K562 (cell line): ENCODE measurements at regions not wholly inside any gene's neighbourhood (a gene's known extent, or its start where the extent isn't known, plus 50 kb on each side); places are given as distances from the start of the nearest gene placed in this dataset.

Experiments
- ATAC-seq: fragments of 200-7000 bp; cut with Tn5 transposase; 3 replicates; pipeline ENCODE4 v1.9.1; 2020; ENCODE audit warnings: moderate library complexity
- BruUV-seq: library from RNA; stranded (reverse); fragments of 400-500 nt; replicated peaks from 2 replicates; lab custom pipeline; 2021; lab: Mats Ljungman, UMichigan
- CTCF ChIA-PET: fragments of 300-600 bp; formaldehyde crosslinking; extraction: SDS; loops from one replicate; lab custom pipeline; 2021; ENCODE audit warnings: low intra/inter-chr PET ratio; lab: Yijun Ruan, JAX
- POLR2A ChIA-PET: fragments of 300-600, 350-650 bp; sonication (Branson Sonifier 250); formaldehyde crosslinking; extraction: SDS; loops from one replicate; lab custom pipeline; 2021; ENCODE audit warnings: antibody characterized with exemption, inconsistent platforms; lab: Yijun Ruan, JAX
- DNase-seq, 4 experiments: peaks; one replicate each; pipeline versions ENCODE4 v3.0.0 to v3.0.0-alpha.2; 2011 to 2018; ENCODE audit warnings: low spot score in 3 of 4, mixed read lengths in 3 of 4; ENCODE audit errors: extremely low read depth in 1 of 4
- FAIRE-seq: peaks from 2 replicates; lab custom pipeline; 2011; peaks lifted over from hg19 to GRCh38; lab: Jason Lieb, UNC
- H2AFZ ChIP-seq: 2 replicates; pipeline ENCODE4 v1.6.0; 2011; ENCODE audit warnings: low read depth, low read length, control low read depth, inconsistent platforms
- H3K27ac ChIP-seq: fragments of 200-600 bp; 3 replicates; pipeline ENCODE4 v1.8.0; 2011; ENCODE audit warnings: low read depth, mild to moderate bottlenecking, control low read depth, inconsistent platforms, low read length, moderate library complexity, mixed read lengths; ENCODE audit errors: extremely low read depth
- H3K27me3 ChIP-seq, 2 experiments: fragments of 300-600 bp in 1 of 2; 2 replicates in 1 of 2; 3 replicates in 1 of 2; pipeline versions ENCODE4 v1.6.0 to v1.8.0; 2011; ENCODE audit warnings: inconsistent platforms in 2 of 2, low read length in 2 of 2, mild to moderate bottlenecking in 1 of 2, mixed read lengths in 1 of 2, moderate library complexity in 1 of 2; ENCODE audit not compliant: control insufficient read depth in 2 of 2, insufficient read depth in 2 of 2
- H3K36me3 ChIP-seq: fragments of 300-600 bp; 3 replicates; pipeline ENCODE4 v1.8.0; 2011; ENCODE audit warnings: mild to moderate bottlenecking, low read length, inconsistent platforms; ENCODE audit not compliant: control insufficient read depth, insufficient read depth
- H3K4me1 ChIP-seq, 2 experiments: fragments of 200-600 bp in 1 of 2; replicated peaks in 1 of 2; 2 replicates in 1 of 2; 3 replicates in 1 of 2; pipeline versions ENCODE4 v1.5.1 to v1.8.0; 2011; ENCODE audit warnings: inconsistent platforms in 2 of 2, low read length in 2 of 2, mild to moderate bottlenecking in 1 of 2, mixed read lengths in 1 of 2, moderate library complexity in 1 of 2; ENCODE audit not compliant: control insufficient read depth in 2 of 2, insufficient read depth in 2 of 2
- H3K4me2 ChIP-seq: 2 replicates; pipeline ENCODE4 v1.6.1; 2011; ENCODE audit warnings: low read length, control low read depth, inconsistent platforms, mixed read lengths; ENCODE audit not compliant: insufficient read depth
- H3K4me3 ChIP-seq: fragments of 200-600 bp; sonication (generic), shearing (Covaris generic); 2 replicates; pipeline ENCODE4 v1.5.1; 2016; ENCODE audit warnings: control low read depth, inconsistent platforms
- H3K79me2 ChIP-seq: fragments of 200-600 bp; 3 replicates; pipeline ENCODE4 v1.8.0; 2011; ENCODE audit warnings: low read length, inconsistent platforms; ENCODE audit not compliant: control insufficient read depth, insufficient read depth
- H3K9ac ChIP-seq, 2 experiments: 2 replicates each; pipeline versions ENCODE4 v1.6.0 to v1.6.1; 2011; ENCODE audit warnings: low read depth in 2 of 2, low read length in 2 of 2, control low read depth in 1 of 2, inconsistent platforms in 1 of 2, mild to moderate bottlenecking in 1 of 2, mixed read lengths in 1 of 2; ENCODE audit not compliant: insufficient read depth in 1 of 2
- H3K9me1 ChIP-seq: one replicate; pipeline ENCODE4 v1.6.0; 2011; ENCODE audit warnings: inconsistent platforms, mild to moderate bottlenecking, low read length, moderate library complexity; ENCODE audit not compliant: control insufficient read depth, insufficient read depth
- H3K9me3 ChIP-seq: replicated peaks from 2 replicates; pipeline ENCODE4 v1.5.1; 2011; ENCODE audit warnings: low read depth, low read length, inconsistent platforms; ENCODE audit not compliant: control insufficient read depth, insufficient read depth
- H4K20me1 ChIP-seq: replicated peaks from 2 replicates; pipeline ENCODE4 v1.6.1; 2011; ENCODE audit warnings: low read length, inconsistent platforms, mixed read lengths; ENCODE audit not compliant: control insufficient read depth, insufficient read depth
- GATA2 ChIP-seq: sonication (generic); formaldehyde crosslinking; IDR thresholded peaks from 2 replicates; pipeline ENCODE4 v1.4.0; 2020; ENCODE audit warnings: mild to moderate bottlenecking, missing genetic modification reagents
- HOXB6 ChIP-seq: fragments of 250-450 bp; sonication (Bioruptor Pico); IDR thresholded peaks from 2 replicates; pipeline ENCODE4 v1.5.1; 2022; ENCODE audit warnings: mild to moderate bottlenecking, borderline replicate concordance
- MYC ChIP-seq, 2 experiments: fragments of 250-450 bp in 1 of 2; sonication (Bioruptor Pico) in 1 of 2; IDR thresholded peaks; 2 replicates each; pipeline versions ENCODE4 v1.5.1 to v1.6.1; 2012 to 2021; ENCODE audit warnings: low read depth in 2 of 2, borderline replicate concordance in 1 of 2, improper control_type of control experiment in 1 of 2, low read length in 1 of 2, mild to moderate bottlenecking in 1 of 2, moderate library complexity in 1 of 2
- SMAD1 ChIP-seq: fragments of 150-350 bp; IDR thresholded peaks from 2 replicates; pipeline ENCODE4 v1.6.1; 2014; ENCODE audit warnings: low read length, low read depth; ENCODE audit not compliant: partially characterized antibody
- WGBS: fragments of 100-300 bp; shearing (Covaris generic); methylation state at CpG from one replicate; pipeline ENCODE4 v1.1.6; 2016; ENCODE audit warnings: low coverage, mixed read lengths; ENCODE audit not compliant: insufficient coverage; ENCODE audit errors: missing lambda C conversion rate; 5-methylcytosine and 5-hydroxymethylcytosine counted together
- in situ Hi-C: fragments of 300-500 bp; cut with MboI; formaldehyde crosslinking; loops from 4 replicates; pipeline ENCODE4 v1.15.0; 2018; ENCODE audit warnings: inconsistent platforms, mixed read lengths
- intact Hi-C: fragments of 100-400 bp; cut with micrococcal nuclease; formaldehyde crosslinking; loops from 2 replicates; pipeline ENCODE4 v1.14.2; 2022
- TF ChIP-seq, protein P1 (sequence below), 2 experiments: fragments of 450-650 bp in 1 of 2; IDR thresholded peaks; 2 replicates each; pipeline ENCODE4 v1.6.1; 2011 to 2017; ENCODE audit warnings: low read depth in 2 of 2, antibody characterized with exemption in 1 of 2, borderline replicate concordance in 1 of 2, low read length in 1 of 2, mild to moderate bottlenecking in 1 of 2, mixed read lengths in 1 of 2; ENCODE audit not compliant: control insufficient read depth in 1 of 2
- TF ChIP-seq, protein P2 (sequence below): sonication (generic); formaldehyde crosslinking; IDR thresholded peaks from 2 replicates; pipeline ENCODE4 v1.8.1; 2023; ENCODE audit warnings: missing genetic modification reagents, mild to moderate bottlenecking, borderline replicate concordance
- TF ChIP-seq, protein P3 (sequence below): fragments of 250-450 bp; sonication (Bioruptor Pico); IDR thresholded peaks from 2 replicates; pipeline ENCODE4 v1.5.0; 2021; ENCODE audit warnings: mild to moderate bottlenecking, moderate library complexity
- TF ChIP-seq, protein P4 (sequence below): fragments of 450-650 bp; conservative IDR thresholded peaks from 2 replicates; pipeline ENCODE4 v1.6.1; 2016; ENCODE audit warnings: missing genetic modification characterization, low read depth, mild to moderate bottlenecking, missing compliant biosample characterization, moderate library complexity

DNA sequence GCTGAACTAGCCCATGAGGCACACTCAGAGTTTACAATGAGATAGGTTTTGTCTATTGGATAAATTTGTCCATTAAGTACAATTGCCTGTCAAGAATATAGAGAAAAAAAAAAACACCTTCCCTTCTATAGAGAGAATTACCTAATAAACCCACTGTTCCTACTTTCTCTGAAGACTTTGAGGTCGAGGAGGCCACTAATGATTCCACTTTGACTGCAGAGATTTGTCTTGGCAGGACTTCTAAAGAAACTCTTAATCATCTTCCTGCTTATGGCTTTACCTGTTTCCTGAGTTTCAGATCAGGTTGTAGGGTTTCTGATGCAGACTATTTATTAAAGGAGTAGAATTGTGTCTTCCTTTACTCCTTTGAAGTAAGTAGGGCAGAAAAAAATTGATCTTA lies 342.4 kb upstream of the KCNMB2 start:
- peak; percentile 26 for FAIRE-seq
- POLR2A ChIA-PET: no interaction called here
- CTCF ChIA-PET: no interaction called here
- no TSS peak for BruUV-seq
- intact Hi-C loops (no loop called here), in situ Hi-C loops (no loop called here)
- no peak for DNase-seq
- Histone ChIP-seq H3K4me3 (no peak overlapping the region), H3K9me1 (no peaks in the 10 kb centered on the region), H3K4me2 (no peak overlapping the region), H3K27me3 (no peaks in the 10 kb centered on the region), H3K9me3 (no peaks in the 10 kb centered on the region), H2AFZ (no peak overlapping the region), H3K79me2 (no peaks in the 10 kb centered on the region), H3K9ac (no peak overlapping the region), H3K27ac (no peak overlapping the region), H3K4me1 (peaks cover 0 to 6% of the 10 kb centered on the region in 2 experiments; a peak in 3 of 5 replicates), H3K36me3 (no peaks in the 10 kb centered on the region), H4K20me1 (no peaks in the 10 kb centered on the region)
- no peak for ATAC-seq
- WGBS: 27% methylated on average over 1 of the region's 1 CpG
- TF ChIP-seq, protein P1, sequence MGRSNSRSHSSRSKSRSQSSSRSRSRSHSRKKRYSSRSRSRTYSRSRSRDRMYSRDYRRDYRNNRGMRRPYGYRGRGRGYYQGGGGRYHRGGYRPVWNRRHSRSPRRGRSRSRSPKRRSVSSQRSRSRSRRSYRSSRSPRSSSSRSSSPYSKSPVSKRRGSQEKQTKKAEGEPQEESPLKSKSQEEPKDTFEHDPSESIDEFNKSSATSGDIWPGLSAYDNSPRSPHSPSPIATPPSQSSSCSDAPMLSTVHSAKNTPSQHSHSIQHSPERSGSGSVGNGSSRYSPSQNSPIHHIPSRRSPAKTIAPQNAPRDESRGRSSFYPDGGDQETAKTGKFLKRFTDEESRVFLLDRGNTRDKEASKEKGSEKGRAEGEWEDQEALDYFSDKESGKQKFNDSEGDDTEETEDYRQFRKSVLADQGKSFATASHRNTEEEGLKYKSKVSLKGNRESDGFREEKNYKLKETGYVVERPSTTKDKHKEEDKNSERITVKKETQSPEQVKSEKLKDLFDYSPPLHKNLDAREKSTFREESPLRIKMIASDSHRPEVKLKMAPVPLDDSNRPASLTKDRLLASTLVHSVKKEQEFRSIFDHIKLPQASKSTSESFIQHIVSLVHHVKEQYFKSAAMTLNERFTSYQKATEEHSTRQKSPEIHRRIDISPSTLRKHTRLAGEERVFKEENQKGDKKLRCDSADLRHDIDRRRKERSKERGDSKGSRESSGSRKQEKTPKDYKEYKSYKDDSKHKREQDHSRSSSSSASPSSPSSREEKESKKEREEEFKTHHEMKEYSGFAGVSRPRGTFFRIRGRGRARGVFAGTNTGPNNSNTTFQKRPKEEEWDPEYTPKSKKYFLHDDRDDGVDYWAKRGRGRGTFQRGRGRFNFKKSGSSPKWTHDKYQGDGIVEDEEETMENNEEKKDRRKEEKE (IDR thresholded peaks at IDR 0.05; ENCODE audit: borderline replicate concordance in 1 of 2, control insufficient read depth in 1 of 2, low read depth in 2 of 2, low read length in 1 of 2): no peak
- TF ChIP-seq GATA2 (CRISPR knock-in tag) (no peak), SMAD1 (no peak), HOXB6 (CRISPR knock-in tag) (no peak), MYC (IDR thresholded peaks at IDR 0.05; ENCODE audit: low read depth, low read length) (no peak), MYC (CRISPR knock-in tag; IDR thresholded peaks at IDR 0.05; ENCODE audit: borderline replicate concordance, low read depth) (no peak)
- TF ChIP-seq, protein P2, sequence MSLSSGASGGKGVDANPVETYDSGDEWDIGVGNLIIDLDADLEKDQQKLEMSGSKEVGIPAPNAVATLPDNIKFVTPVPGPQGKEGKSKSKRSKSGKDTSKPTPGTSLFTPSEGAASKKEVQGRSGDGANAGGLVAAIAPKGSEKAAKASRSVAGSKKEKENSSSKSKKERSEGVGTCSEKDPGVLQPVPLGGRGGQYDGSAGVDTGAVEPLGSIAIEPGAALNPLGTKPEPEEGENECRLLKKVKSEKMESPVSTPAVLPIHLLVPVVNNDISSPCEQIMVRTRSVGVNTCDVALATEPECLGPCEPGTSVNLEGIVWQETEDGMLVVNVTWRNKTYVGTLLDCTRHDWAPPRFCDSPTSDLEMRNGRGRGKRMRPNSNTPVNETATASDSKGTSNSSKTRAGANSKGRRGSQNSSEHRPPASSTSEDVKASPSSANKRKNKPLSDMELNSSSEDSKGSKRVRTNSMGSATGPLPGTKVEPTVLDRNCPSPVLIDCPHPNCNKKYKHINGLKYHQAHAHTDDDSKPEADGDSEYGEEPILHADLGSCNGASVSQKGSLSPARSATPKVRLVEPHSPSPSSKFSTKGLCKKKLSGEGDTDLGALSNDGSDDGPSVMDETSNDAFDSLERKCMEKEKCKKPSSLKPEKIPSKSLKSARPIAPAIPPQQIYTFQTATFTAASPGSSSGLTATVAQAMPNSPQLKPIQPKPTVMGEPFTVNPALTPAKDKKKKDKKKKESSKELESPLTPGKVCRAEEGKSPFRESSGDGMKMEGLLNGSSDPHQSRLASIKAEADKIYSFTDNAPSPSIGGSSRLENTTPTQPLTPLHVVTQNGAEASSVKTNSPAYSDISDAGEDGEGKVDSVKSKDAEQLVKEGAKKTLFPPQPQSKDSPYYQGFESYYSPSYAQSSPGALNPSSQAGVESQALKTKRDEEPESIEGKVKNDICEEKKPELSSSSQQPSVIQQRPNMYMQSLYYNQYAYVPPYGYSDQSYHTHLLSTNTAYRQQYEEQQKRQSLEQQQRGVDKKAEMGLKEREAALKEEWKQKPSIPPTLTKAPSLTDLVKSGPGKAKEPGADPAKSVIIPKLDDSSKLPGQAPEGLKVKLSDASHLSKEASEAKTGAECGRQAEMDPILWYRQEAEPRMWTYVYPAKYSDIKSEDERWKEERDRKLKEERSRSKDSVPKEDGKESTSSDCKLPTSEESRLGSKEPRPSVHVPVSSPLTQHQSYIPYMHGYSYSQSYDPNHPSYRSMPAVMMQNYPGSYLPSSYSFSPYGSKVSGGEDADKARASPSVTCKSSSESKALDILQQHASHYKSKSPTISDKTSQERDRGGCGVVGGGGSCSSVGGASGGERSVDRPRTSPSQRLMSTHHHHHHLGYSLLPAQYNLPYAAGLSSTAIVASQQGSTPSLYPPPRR: no peak
- TF ChIP-seq, protein P3, sequence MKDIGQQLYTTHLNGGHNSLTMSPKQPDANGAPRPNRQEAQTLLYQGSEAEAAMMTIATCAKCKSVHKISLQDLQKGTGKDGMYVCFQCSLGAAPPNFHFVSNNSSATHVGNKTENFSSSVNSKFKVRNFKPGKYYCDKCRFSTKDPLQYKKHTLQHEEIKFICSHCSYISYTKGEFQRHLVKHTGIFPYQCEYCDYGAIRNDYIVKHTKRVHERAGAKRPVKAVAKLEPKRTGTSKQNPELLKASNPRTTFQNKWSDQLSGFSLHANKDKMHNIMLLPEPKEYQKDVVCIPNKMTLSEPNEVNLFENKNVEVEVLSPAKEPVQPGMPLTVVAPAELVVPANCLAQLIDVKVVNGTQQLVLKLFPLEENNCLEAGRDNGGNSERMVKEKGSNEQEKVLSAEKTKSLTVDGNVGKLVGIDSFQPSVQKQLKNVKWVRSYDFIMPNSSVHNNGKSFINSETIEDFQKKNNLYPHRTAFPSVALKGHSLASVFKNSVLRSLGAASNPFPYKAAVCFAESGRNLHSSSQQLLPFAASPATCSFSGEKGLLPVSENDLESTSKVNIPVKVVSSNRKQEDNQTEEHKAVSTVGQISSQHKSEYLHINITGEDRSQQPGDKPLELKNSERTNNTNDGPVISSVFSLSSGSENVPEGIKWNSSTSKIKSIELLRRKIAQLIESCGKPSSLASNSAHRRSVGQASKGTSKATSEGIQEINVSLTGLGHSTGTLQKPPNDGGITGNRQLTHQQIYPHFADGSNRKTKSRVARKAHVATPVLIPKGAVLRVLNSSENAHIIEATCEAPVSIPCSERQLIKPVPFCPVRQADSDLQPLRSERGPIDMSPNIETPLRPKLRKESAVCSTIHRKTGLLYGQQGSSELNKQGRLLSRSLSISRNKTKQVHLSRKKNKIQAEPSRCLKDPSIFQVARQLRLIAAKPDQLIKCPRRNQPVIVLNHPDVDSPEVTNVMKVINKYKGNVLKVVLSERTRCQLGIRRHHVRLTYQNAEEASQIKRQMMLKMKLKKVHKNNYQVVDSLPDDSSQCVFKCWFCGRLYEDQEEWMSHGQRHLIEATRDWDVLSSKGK (CRISPR knock-in tag): no peak
- TF ChIP-seq, protein P4, sequence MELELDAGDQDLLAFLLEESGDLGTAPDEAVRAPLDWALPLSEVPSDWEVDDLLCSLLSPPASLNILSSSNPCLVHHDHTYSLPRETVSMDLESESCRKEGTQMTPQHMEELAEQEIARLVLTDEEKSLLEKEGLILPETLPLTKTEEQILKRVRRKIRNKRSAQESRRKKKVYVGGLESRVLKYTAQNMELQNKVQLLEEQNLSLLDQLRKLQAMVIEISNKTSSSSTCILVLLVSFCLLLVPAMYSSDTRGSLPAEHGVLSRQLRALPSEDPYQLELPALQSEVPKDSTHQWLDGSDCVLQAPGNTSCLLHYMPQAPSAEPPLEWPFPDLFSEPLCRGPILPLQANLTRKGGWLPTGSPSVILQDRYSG (tag): no peak
